ENCODE measurements at regions not wholly inside any gene's neighbourhood (a gene's known extent, or its start where the extent isn't known, plus 50 kb on each side); places are given as distances from the start of the nearest gene placed in this dataset.

- H3K4me1 Mint-ChIP-seq, result no peaks in the 10 kb centered on the region
- H3K4me3 Mint-ChIP-seq, result no peak overlapping the region
- H3K27ac Mint-ChIP-seq, result no peak overlapping the region
- no peaks in the 10 kb centered on the region for H3K4me1 ChIP-seq (ENCODE audit: control insufficient read depth, insufficient read depth, low read length)
- no peak overlapping the region for H3K4me3 ChIP-seq (ENCODE audit: low read length)
- TF ChIP-seq, protein P1, sequence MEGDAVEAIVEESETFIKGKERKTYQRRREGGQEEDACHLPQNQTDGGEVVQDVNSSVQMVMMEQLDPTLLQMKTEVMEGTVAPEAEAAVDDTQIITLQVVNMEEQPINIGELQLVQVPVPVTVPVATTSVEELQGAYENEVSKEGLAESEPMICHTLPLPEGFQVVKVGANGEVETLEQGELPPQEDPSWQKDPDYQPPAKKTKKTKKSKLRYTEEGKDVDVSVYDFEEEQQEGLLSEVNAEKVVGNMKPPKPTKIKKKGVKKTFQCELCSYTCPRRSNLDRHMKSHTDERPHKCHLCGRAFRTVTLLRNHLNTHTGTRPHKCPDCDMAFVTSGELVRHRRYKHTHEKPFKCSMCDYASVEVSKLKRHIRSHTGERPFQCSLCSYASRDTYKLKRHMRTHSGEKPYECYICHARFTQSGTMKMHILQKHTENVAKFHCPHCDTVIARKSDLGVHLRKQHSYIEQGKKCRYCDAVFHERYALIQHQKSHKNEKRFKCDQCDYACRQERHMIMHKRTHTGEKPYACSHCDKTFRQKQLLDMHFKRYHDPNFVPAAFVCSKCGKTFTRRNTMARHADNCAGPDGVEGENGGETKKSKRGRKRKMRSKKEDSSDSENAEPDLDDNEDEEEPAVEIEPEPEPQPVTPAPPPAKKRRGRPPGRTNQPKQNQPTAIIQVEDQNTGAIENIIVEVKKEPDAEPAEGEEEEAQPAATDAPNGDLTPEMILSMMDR (IDR thresholded peaks at IDR 0.05), result no peak
- no peak for ATAC-seq
- no peaks in the 10 kb centered on the region for H3K9me3 ChIP-seq (ENCODE audit: control insufficient read depth, insufficient read depth, low read length)
- H3K36me3 ChIP-seq (ENCODE audit: control insufficient read depth, insufficient read depth, low read length), result no peaks in the 10 kb centered on the region
- intact Hi-C loops (cut with micrococcal nuclease), result no loop called here
- peaks cover 0 to 3% of the 10 kb centered on the region in 2 donors for H3K27me3 Mint-ChIP-seq (ENCODE audit: low read depth in 2 of 2)
- no peak for DNase-seq
- no peaks in the 10 kb centered on the region for H3K9me3 Mint-ChIP-seq
- no peaks in the 10 kb centered on the region for H3K36me3 Mint-ChIP-seq
- H3K27ac ChIP-seq (ENCODE audit: low read length), result no peak overlapping the region
- no peaks in the 10 kb centered on the region for H3K27me3 ChIP-seq (ENCODE audit: control insufficient read depth, insufficient read depth, low read length)
- WGBS (ENCODE audit: insufficient coverage), result no CpG with 5 or more reads among the region's 1 CpG
Measured at GRCh38 chr5:107310181-107310580, 360.6 kb downstream of the EFNA5 start.

DNA sequence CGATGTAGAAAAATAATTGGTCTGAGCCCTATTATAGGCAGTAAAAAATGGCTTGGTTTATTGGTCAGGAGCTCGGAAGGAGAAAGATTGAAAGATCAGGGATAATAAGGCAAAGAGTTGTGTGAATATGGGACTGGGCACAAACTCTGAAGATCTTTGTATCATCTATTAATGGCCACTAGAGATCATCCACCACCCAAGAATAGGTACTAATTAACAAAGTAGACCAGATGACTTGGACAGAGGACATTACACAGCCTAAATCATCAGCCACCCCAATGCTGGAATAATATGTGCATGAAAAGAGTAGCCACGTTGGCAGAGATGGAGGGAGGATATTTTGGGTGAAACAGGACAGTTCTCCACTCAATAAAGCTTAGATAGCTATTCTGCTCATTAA, 364.1 kb downstream of the EFNA5 start:
- Mint-ChIP-seq H3K27ac (no peak overlapping the region), H3K36me3 (no peaks in the 10 kb centered on the region), H3K4me3 (no peak overlapping the region), H3K4me1 (no peaks in the 10 kb centered on the region), H3K27me3 (ENCODE audit: low read depth in 2 of 2) (no peaks in the 10 kb centered on the region), H3K9me3 (no peaks in the 10 kb centered on the region)
- H3K4me1 ChIP-seq (ENCODE audit: control insufficient read depth, insufficient read depth, low read length), result no peaks in the 10 kb centered on the region
- ATAC-seq (peak in 1 of 3 donors; percentile 40), DNase-seq (no peak)
- H3K9me3 ChIP-seq (ENCODE audit: control insufficient read depth, insufficient read depth, low read length), result no peaks in the 10 kb centered on the region
- H3K4me3 ChIP-seq (ENCODE audit: low read length), result no peak overlapping the region
- WGBS (ENCODE audit: insufficient coverage), result 90% methylated on average over 2 of the region's 3 CpGs
- no peaks in the 10 kb centered on the region for H3K36me3 ChIP-seq (ENCODE audit: control insufficient read depth, insufficient read depth, low read length)
- H3K27me3 ChIP-seq (ENCODE audit: control insufficient read depth, insufficient read depth, low read length), result no peaks in the 10 kb centered on the region
- intact Hi-C loops (cut with micrococcal nuclease), result loop anchor here (5.0 to 10.0 kb wide), 2 partner anchors 266 to 368 kb away; partner anchors contain the start of gene EFNA5
- no peak overlapping the region for H3K27ac ChIP-seq (ENCODE audit: low read length)
- TF ChIP-seq, protein P1 (IDR thresholded peaks at IDR 0.05), result no peak

- H3K9me3 Mint-ChIP-seq, result no peaks in the 10 kb centered on the region
- Histone ChIP-seq H3K4me1 (ENCODE audit: control insufficient read depth, insufficient read depth, low read length) (no peaks in the 10 kb centered on the region), H3K4me3 (ENCODE audit: low read length) (no peak overlapping the region), H3K36me3 (ENCODE audit: control insufficient read depth, insufficient read depth, low read length) (no peaks in the 10 kb centered on the region), H3K9me3 (ENCODE audit: control insufficient read depth, insufficient read depth, low read length) (no peaks in the 10 kb centered on the region), H3K27me3 (ENCODE audit: control insufficient read depth, insufficient read depth, low read length) (no peaks in the 10 kb centered on the region), H3K27ac (ENCODE audit: low read length) (no peak overlapping the region)
- H3K36me3 Mint-ChIP-seq, result no peaks in the 10 kb centered on the region
- H3K27ac Mint-ChIP-seq, result no peak overlapping the region
- no peaks in the 10 kb centered on the region for H3K27me3 Mint-ChIP-seq (ENCODE audit: low read depth in 2 of 2)
- DNase-seq (no peak), ATAC-seq (no peak)
- intact Hi-C loops (cut with micrococcal nuclease), result loop anchor here (5.0 to 10.0 kb wide), 2 partner anchors 266 to 369 kb away; partner anchors contain the start of gene EFNA5
- no peak overlapping the region for H3K4me3 Mint-ChIP-seq
- H3K4me1 Mint-ChIP-seq, result no peaks in the 10 kb centered on the region
- TF ChIP-seq, protein P1 (IDR thresholded peaks at IDR 0.05), result no peak
- 90% methylated on average over 3 of the region's 3 CpGs for WGBS (ENCODE audit: insufficient coverage)
Measured at GRCh38 chr5:107306002-107306401, 364.7 kb downstream of the EFNA5 start.

DNA sequence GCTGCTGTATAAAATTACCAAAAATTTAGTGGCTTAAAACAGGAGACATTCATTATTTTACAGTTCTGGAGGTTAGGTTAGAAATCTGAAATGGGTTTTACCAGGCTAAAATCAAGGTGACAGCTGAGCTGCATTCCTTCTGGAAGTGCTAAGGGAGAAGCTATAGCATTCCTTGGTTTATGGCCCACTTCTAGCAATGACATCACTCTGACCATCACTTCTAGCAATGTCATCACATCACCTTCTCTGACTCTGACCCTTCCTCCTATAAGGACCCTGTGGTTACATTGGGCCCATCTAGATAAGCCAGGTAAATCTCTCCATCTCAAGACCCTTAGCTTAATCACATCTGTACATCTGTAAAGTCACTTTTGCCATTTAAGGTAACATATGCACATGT, 366.1 kb downstream of the EFNA5 start:
- no peaks in the 10 kb centered on the region for H3K9me3 Mint-ChIP-seq
- H3K27ac Mint-ChIP-seq, result no peak overlapping the region
- H3K36me3 ChIP-seq (ENCODE audit: control insufficient read depth, insufficient read depth, low read length), result no peaks in the 10 kb centered on the region
- H3K36me3 Mint-ChIP-seq, result no peaks in the 10 kb centered on the region
- H3K4me1 Mint-ChIP-seq, result peaks cover 0 to under 1% of the 10 kb centered on the region in 2 donors
- ATAC-seq, result no peak
- no peak overlapping the region for H3K27ac ChIP-seq (ENCODE audit: low read length)
- H3K27me3 ChIP-seq (ENCODE audit: control insufficient read depth, insufficient read depth, low read length), result no peaks in the 10 kb centered on the region
- no peaks in the 10 kb centered on the region for H3K9me3 ChIP-seq (ENCODE audit: control insufficient read depth, insufficient read depth, low read length)
- H3K4me3 ChIP-seq (ENCODE audit: low read length), result no peak overlapping the region
- no peaks in the 10 kb centered on the region for H3K27me3 Mint-ChIP-seq (ENCODE audit: low read depth in 2 of 2)
- DNase-seq, result no peak
- TF ChIP-seq, protein P1 (IDR thresholded peaks at IDR 0.05), result no peak
- no peaks in the 10 kb centered on the region for H3K4me1 ChIP-seq (ENCODE audit: control insufficient read depth, insufficient read depth, low read length)
- no peak overlapping the region for H3K4me3 Mint-ChIP-seq
- intact Hi-C loops (cut with micrococcal nuclease), result loop anchor here (5.0 to 10.0 kb wide), 2 partner anchors 268 to 370 kb away; partner anchors contain the start of gene EFNA5

Data from natural killer cell (primary cell).